Fibroblast of lung (primary cell): ENCODE measurements at regions not wholly inside any gene's neighbourhood (a gene's known extent, or its start where the extent isn't known, plus 50 kb on each side); places are given as distances from the start of the nearest gene placed in this dataset.

ENCODE experiments used
- DNase-seq, 2 donors: peaks; one replicate each; pipeline versions ENCODE4 v3.0.0 to v3.0.0-alpha.2; 2010; ENCODE audit warnings: low read depth in 2 of 2
- H2AFZ ChIP-seq: 2 replicates; pipeline ENCODE4 v1.5.1; 2012; ENCODE audit warnings: low read length, control low read depth, inconsistent platforms
- H3K27ac ChIP-seq: 2 replicates; pipeline ENCODE4 v1.5.1; 2011; ENCODE audit warnings: low read length, control low read depth; ENCODE audit not compliant: insufficient read depth
- H3K27me3 ChIP-seq: 2 replicates; pipeline ENCODE4 v1.5.1; 2011; ENCODE audit warnings: mild to moderate bottlenecking, low read length; ENCODE audit not compliant: control insufficient read depth, insufficient read depth
- H3K36me3 ChIP-seq: 2 replicates; pipeline ENCODE4 v1.5.1; 2011; ENCODE audit warnings: low read length; ENCODE audit not compliant: control insufficient read depth, insufficient read depth
- H3K4me1 ChIP-seq: 2 replicates; pipeline ENCODE4 v1.5.1; 2011; ENCODE audit warnings: low read length; ENCODE audit not compliant: control insufficient read depth, insufficient read depth; ENCODE audit errors: extremely low read depth
- H3K4me2 ChIP-seq: 2 replicates; pipeline ENCODE4 v1.5.1; 2011; ENCODE audit warnings: low read length, control low read depth; ENCODE audit not compliant: insufficient read depth; ENCODE audit errors: extremely low read depth
- H3K4me3 ChIP-seq, 4 experiments: fragments of 200-600 bp in 1 of 4; sonication (generic) in 1 of 4; replicated peaks in 1 of 4; 2 replicates each; pipeline ENCODE4 v1.5.1; 2011 to 2016; ENCODE audit warnings: low read length in 4 of 4, low read depth in 3 of 4, mild to moderate bottlenecking in 3 of 4, control low read depth in 2 of 4, inconsistent platforms in 1 of 4, mixed read lengths in 1 of 4; ENCODE audit not compliant: insufficient read depth in 1 of 4; ENCODE audit errors: control extremely low read depth in 1 of 4
- H3K79me2 ChIP-seq: 2 replicates; pipeline ENCODE4 v1.5.1; 2012; ENCODE audit warnings: mild to moderate bottlenecking, low read length, inconsistent platforms; ENCODE audit not compliant: control insufficient read depth, insufficient read depth
- H3K9ac ChIP-seq: 2 replicates; pipeline ENCODE4 v1.5.1; 2011; ENCODE audit warnings: mild to moderate bottlenecking, low read length, control low read depth; ENCODE audit not compliant: insufficient read depth
- H3K9me3 ChIP-seq: 2 replicates; pipeline ENCODE4 v1.5.1; 2012; ENCODE audit warnings: low read depth, low read length; ENCODE audit not compliant: control insufficient read depth, insufficient read depth
- H4K20me1 ChIP-seq: 2 replicates; pipeline ENCODE4 v1.5.1; 2011; ENCODE audit warnings: low read length; ENCODE audit not compliant: control insufficient read depth, insufficient read depth; ENCODE audit errors: extremely low read depth
- CTCF ChIP-seq, 2 donors: IDR thresholded peaks in 1 of 2; conservative IDR thresholded peaks in 1 of 2; 1 replicate in 1 of 2; 2 replicates in 1 of 2; pipeline ENCODE4 v1.5.1; 2011 to 2012; ENCODE audit warnings: low read length in 2 of 2, control low read depth in 1 of 2, inconsistent platforms in 1 of 2, low read depth in 1 of 2, mild to moderate bottlenecking in 1 of 2
- EZH2 ChIP-seq: IDR thresholded peaks from 2 replicates; pipeline ENCODE4 v1.5.1; 2012; ENCODE audit warnings: low read length, control low read depth, mild to moderate bottlenecking; ENCODE audit errors: missing control alignments

- Histone ChIP-seq H3K9ac (no peak overlapping the region), H3K36me3 (no peaks in the 10 kb centered on the region), H3K79me2 (no peaks in the 10 kb centered on the region), H3K4me3 (no peak overlapping the region), H3K27ac (no peak overlapping the region), H3K27me3 (no peaks in the 10 kb centered on the region), H2AFZ (no peak overlapping the region), H3K4me1 (no peaks in the 10 kb centered on the region), H4K20me1 (no peaks in the 10 kb centered on the region), H3K4me2 (no peak overlapping the region), H3K9me3 (no peaks in the 10 kb centered on the region)
- DNase-seq = no peak
- no peak for TF ChIP-seq EZH2
- TF ChIP-seq CTCF (conservative IDR thresholded peaks at IDR 0.05 in 1 of 2, IDR thresholded peaks at IDR 0.05 in 1 of 2; ENCODE audit: low read depth in 1 of 2, low read length in 2 of 2) = no peak
Observed at GRCh38 chr14:85079842-85080730, 449.9 kb upstream of the FLRT2 start.

DNA sequence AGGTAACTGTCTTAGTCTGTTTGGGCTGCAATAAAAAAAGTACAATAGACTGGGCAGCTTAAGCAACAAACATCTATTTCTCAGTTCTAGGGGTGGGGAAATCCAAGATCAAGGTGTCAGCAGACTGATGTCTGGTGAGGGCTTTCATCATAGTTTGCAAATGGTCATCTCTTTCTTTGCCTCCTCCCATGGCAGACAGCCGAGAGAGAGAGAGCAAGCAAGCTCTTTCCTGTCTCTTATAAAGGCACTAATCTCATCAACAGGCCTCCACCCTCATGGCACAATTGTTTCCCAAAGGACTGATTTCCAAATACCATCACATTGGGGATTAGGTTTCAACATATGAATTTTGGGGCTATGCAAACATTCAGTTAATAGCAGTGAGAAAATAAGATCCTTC is 445.6 kb upstream of the FLRT2 start:
- no peak overlapping the region for H3K9ac ChIP-seq
- DNase-seq = no peak
- TF ChIP-seq CTCF (conservative IDR thresholded peaks at IDR 0.05 in 1 of 2, IDR thresholded peaks at IDR 0.05 in 1 of 2; ENCODE audit: low read depth in 1 of 2, low read length in 2 of 2) (no peak), EZH2 (no peak)

GRCh38 chr14:85085981-85086380 is 444.0 kb upstream of the FLRT2 start:
- Histone ChIP-seq H3K27me3 (no peaks in the 10 kb centered on the region), H4K20me1 (no peaks in the 10 kb centered on the region), H3K4me2 (no peak overlapping the region), H3K79me2 (no peaks in the 10 kb centered on the region), H3K9me3 (no peaks in the 10 kb centered on the region), H3K9ac (no peak overlapping the region), H3K27ac (no peak overlapping the region), H3K4me3 (no peak overlapping the region), H3K36me3 (no peaks in the 10 kb centered on the region), H2AFZ (no peak overlapping the region), H3K4me1 (no peaks in the 10 kb centered on the region)
- TF ChIP-seq EZH2 (no peak), CTCF (conservative IDR thresholded peaks at IDR 0.05 in 1 of 2, IDR thresholded peaks at IDR 0.05 in 1 of 2; ENCODE audit: low read depth in 1 of 2, low read length in 2 of 2) (no peak)
- no peak for DNase-seq

More for the DNA sequence above, 445.6 kb upstream of the FLRT2 start:
- Histone ChIP-seq H3K27ac (no peak overlapping the region), H3K79me2 (no peaks in the 10 kb centered on the region), H3K27me3 (no peaks in the 10 kb centered on the region), H4K20me1 (no peaks in the 10 kb centered on the region), H3K4me1 (no peaks in the 10 kb centered on the region), H3K9me3 (no peaks in the 10 kb centered on the region), H3K4me2 (no peak overlapping the region), H3K36me3 (no peaks in the 10 kb centered on the region), H3K4me3 (no peak overlapping the region), H2AFZ (no peak overlapping the region)
